IPS-NIHi7 (cell line): ENCODE measurements at regions not wholly inside any gene's neighbourhood (a gene's known extent, or its start where the extent isn't known, plus 50 kb on each side); places are given as distances from the start of the nearest gene placed in this dataset.

Experiments used
- DNase-seq: peaks from one replicate; pipeline ENCODE4 v3.0.0; 2012; ENCODE audit warnings: mixed read lengths; ENCODE audit errors: extremely low spot score

DNA sequence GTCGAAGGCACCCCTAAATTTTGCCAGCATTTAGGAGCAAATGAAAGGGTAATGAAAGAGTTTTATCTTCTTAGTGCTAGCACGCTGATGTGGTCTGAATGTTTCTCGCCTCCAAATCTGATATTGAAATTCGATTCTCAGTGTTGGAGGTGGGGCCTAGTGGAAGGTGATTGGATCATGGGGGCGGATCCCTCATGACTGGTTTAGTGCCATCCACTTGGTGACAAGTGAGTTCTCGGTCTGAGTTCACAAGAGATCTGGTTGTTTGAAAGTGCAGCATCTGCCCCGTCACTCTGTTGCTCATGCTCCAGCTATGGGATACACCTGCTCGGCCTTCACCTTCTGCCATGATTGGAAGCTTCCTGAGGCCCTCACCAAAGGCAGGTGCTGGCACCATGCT lies 75.1 kb upstream of the ZBTB40 start:
- no peak for DNase-seq

DNA sequence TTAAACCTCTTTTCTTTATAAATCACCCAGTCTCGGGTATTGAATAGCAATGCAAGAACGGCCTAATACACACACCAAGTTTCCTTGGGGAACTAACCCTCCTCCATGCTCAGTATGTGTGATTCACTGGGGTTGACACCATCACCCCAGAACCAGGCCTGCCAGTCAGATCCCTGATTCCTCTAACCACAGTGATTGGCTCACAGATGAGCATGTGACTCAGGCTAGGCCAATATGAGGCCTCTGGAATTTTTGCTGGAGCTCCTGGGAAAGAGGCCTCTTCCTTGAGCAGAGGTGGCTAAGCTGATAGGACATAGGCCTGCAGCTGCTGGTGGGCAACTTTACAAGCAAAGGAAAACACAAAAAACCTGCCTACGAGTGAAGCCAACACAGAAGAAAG lies 74.7 kb upstream of the ZBTB40 start:
- DNase-seq: no peak

DNA sequence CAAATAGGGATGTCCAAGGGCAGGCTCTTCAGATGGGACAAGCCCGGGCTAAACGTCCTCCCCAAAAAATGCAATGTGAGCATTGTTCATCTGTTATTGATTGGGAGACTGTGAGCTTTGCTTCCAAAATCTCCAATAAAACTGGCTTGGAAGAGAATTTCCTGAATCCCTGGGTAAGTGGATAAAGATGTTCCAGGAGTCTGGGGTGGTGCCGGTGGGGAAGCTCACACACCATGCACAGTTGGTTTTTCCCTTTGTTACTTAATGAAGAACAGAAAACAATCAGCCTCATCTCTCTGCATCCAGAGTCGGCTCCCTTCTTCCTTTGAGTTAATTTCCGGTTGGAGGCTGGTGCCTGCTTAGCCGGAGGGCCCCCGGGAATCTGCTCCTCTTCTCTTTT lies 72.1 kb upstream of the ZBTB40 start:
- DNase-seq: no peak

DNA sequence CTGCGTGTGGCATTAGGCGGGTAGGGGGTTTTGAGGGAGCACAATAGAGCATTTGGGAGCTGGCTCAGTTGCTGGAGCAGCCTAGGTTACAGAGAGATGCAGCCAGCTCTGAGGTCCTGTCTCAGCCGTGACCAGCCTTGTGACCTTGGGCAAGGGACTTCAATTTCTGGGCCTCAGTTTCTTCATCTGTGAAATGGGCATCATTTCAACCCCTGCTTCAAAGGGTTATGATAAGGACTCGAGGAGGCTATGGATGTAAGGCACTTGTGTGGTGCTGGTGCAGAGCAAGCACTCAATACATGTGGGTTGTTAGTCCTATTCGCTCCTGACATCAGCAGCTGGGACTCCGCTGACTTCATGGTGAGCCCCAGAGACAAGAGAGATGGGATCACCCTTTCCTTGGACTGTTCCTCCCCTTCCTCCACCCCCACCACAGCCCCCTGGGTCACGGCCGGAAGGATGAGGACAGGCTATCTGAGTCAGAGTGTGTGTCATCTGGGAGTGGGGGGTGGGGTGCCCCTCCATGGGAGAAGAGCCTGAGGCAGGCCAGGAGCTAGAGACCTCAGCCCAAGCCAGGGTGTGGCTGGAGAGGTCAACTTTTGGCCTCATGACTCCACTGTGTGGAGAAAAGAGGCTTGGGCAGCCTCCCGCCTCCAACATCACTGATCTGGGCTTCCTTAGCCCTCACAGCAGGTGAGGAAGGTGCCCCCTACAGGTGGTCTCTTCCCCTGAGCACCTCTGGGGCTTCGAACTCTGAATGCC lies 71.4 kb upstream of the ZBTB40 start:
- no peak for DNase-seq

DNA sequence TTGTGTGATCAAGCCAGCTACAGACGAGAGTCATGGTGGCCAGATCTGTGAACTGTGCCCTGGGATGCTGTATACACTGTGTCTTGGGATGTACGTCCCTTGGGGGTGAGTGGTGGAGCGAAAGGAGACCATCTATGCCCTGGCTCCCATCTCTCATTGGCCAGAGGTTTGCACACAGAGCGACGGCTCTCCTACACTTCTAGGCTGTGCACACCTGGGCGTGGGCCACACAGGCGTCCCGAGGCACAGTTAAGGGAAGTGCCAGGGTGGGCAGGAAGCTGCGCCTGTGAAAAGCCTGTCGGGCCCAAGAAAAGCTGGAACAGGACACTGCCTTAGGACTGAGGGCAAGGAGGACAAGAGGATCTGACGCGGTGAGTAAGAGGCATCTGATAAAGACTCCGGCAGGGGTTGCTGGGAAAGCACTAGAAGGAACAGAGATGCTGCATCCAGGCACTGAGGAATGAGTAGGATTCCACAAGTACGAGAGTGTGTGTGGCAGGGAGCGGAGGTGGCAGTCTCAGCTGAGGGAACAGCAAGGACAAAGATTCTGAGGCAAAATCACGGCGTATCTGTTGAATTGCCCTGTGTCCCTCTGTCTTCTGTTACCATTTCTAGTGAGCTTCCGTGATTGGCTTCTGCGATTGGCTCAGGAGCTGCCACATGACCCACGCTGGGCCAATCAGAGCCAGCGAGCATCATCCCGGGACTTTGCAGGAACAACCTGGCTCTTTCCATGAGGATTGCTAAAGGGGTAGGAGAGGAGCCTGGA lies 67.9 kb upstream of the ZBTB40 start:
- peak; percentile 53 for DNase-seq

DNA sequence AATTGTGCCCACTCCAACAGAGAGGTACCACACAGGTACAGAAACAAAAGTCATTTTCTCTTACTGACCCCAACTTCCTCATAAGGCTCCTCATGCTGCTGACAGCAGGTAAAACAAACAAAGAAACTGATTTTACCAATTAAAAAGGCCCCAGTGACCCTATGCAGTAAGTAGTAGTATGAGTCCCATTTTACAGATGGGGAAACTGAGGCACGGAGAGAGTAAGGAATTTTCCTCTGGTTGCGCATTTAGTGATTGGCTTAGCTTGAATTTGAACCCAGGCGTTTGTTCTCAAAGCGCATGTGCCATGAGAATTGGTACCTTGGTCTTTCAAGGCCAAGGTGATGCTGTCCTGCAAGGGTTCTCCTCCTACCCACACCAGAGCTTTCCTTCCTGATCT lies 66.1 kb upstream of the ZBTB40 start:
- DNase-seq: no peak

DNA sequence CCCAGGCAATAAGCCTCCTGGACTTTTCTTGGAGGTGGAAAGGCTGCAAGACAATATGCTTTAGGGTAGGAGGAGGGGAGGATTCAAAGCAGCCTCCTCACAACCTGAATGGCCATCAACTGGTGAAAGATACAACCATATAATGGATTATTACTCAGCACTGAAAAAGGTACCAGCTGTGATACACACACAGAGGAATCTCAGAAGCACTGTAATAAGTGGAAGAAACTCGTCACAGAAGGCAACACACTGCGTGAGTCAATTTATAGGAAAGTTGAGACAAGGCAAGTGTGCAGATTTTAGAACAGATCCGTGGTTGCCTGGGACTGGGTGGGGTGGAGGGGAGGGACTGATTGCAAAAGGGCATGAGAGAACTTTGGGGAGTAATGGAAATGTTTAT lies 64.9 kb upstream of the ZBTB40 start:
- no peak for DNase-seq

DNA sequence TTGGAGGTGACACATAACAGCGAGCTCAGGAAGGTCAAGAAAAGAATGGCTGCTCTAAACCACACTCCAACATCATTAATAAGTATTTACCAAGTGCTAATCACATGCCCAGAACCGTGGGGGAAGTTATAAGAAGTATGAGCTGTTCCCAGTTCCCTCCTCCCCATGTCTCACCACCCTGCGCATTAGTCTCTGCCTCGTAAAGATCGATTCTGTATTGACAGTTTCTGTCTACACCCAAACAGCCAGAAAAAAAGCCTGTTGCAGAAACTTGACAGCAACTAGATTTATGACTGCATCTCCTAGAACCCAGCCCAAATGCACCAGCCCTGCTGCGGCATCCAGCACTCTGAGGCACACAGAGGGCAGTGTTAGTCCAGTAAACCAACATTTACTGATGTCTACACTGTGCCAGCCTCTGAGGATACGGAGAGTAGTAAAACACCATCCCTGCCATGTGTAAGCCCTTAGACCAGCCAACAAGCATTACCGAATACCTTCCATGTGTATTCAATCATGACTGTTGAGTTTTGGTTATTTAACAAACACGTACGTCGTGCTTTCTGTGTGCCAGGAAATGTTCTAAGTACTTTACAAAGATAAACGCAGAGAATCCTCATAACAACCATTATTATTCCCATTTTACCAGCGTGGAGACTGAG lies 63.6 kb upstream of the ZBTB40 start:
- DNase-seq: no peak

DNA sequence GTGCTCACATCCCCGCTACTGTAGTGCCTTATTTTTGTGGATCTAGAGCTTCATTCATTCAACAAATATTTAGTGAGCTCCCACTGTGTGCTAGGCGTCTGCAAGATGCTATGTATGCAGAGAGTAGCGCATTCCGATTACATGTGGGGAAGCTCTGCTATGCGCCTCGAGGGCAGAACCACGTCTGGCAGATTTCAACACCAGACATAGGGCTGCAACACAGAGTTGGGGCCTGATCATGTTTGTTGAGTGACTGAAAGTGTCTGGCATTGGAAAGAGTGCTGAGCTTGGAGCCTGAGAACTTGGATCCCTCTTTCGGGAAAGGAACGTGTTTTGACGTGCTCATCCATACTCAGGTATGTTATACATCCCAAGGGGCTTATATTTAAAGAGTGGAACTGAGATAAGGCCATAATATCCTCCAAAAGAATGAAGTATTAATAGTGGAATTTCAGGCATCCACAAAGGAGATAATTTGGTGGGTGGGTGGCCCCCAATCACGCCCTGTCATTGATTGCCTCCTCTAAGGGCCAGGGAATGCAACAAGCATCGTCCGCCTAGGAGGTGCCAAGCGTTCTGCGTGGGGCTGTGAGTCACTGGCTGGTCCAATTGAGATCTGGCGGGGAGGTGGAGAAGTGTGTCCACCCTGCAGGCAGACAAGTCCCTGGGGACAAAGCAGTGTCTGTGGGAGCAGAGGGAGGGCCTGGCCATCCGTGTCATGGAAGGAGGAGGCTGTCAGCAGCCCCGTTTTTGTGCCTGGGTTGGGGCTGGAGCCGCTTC lies 62.8 kb upstream of the ZBTB40 start:
- no peak for DNase-seq

DNA sequence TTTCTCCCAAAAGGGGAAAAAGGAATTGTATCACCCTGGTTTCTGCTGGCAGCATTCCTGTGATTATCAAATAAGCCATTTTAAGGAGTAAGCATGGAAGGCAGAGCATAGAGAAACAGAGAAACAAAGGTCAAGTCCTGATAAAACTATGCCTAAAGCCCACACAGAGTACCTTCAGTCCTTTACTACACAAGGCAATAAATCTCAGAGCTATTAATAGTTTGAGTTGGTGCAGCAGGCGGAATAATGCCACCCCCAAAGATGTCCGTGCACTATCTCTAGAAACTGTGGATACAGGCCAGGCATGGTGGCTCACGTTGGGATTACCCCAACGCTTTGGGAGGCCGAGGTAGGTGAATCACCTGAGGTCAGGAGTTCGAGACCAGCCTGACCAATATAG lies 58.1 kb upstream of the ZBTB40 start:
- DNase-seq: no peak

DNA sequence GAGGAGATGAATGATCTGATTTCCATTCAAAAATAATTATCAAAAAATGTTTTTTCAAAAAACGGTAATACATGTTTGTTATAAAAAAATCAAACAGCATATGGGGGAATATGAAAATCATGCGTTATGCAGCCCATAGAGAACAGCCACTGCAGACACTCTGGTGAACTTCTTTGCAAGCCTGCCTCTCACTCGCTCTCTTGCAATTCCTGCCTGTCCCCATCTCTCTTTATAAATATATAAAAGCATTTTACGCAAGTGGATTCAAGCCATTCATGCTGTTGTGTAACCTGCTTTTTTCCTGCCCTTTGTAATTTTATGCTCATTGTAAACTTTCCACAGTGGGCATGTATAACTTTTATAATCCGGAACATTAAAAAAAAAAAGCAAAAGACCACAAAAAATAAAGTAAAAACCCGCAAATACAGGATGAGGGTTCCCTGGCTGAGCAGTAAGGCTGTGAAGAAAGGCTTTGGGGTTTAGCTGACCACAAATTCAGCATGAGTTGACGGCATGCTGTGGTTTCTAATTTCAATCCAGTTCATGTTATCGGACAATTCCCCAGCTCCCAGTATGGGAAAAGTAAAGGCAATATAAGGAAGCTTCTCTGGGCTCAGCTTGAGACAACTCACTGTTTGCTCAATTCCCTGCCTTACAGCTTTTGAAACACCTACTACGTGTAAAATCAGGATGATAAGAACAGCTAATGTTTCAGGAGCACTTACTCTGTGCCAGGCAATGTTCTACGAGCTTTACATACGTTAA lies 52.8 kb upstream of the ZBTB40 start:
- DNase-seq: no peak

DNA sequence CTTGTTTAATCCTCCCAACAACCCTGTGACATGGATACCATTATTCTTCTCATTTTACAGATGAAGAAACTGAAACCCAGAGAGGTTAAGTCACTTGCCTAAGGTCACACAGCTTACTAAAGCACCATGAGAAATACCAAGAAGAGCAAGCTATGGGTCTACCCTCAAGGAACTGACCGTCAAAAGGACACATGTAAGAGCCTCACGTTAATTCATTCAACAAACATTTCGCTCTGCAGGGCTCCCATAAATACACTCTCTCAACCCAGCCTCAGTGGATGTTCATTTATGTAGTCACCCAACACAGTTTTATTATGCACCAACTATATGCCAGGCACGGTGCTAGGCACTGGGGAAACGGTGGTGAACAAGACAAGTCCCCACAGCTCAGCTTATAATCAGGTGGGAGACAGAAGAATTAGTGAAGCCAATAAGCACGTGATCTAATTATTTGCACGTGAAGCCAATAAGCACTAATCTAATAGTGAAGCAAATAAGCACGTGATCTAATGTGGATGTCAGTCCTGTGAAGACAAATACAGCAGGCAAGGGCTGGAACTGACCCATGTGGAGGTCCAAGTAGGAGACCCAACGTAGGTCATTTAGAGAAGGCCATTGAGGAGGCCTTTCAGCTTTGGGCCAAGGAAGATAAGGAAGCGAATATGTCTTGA lies 52.1 kb upstream of the ZBTB40 start:
- no peak for DNase-seq
